T47D (cell line): ENCODE measurements at regions not wholly inside any gene's neighbourhood (a gene's known extent, or its start where the extent isn't known, plus 50 kb on each side); places are given as distances from the start of the nearest gene placed in this dataset.
"Not testable (repeated sequence)": the region's sequence is repeated elsewhere in the genome, so short reads cannot be mapped to it uniquely, and the experiment has no call there.

Source experiments
- DNase-seq, 2 experiments: peaks; one replicate each; pipeline versions ENCODE4 v3.0.0 to v3.0.0-alpha.2; 2011 to 2012; ENCODE audit warnings: low read depth in 1 of 2, low spot score in 1 of 2
- JUND ChIP-seq: IDR thresholded peaks from 2 replicates; pipeline ENCODE4 v1.6.1; 2012; ENCODE audit warnings: low read depth
- in situ Hi-C: cut with HindIII; loops from 2 replicates; pipeline ENCODE4 v1.10.0; 2016; ENCODE audit warnings: low sequenced_read_pairs, low pct_unique_long_range_greater_than_20kb

DNA sequence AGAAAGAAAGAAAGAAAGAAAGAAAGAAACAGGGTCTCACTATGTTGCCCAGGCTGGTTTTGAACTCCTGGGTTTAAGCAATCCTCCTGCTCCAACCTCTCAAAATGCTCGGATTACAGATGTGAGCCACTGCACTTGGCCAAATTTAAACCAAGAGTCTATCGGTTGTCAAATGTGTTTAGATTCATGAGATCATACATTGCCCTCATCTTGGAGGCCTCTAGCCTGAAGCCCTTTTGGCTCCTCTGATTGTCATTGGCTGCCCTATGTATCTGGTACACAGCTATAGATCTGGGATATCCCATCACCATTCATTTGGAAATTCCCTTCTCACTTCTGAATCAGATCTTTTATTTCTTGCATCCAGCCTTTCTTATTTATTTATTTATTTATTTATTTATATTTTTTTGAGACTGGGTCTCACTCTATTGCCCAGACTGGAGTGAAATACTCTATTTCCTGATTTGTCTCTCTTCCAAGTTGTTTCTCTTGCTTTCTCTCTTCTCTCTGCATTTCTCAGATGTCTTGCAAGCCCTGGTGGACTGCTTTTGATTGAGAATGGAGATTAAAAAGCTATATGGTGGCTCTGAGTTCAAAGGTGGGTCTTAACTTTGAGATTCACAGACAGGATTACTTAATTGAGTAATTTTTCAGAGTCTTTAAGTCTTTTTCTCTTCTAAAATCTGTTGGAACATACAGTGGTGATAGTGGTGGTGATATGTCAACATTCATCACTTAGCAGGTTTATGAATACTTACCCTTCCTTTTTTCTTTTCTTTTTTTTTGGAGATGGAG lies 121.9 kb downstream of the GJA1 start:
- in situ Hi-C loops: no loop called here
- no peak for DNase-seq
- no peak for TF ChIP-seq JUND

GRCh38 chr6:121559611-121560269 lies 124.3 kb downstream of the GJA1 start:
- no peak for TF ChIP-seq JUND
- in situ Hi-C loops: no loop called here
- DNase-seq: no peak

DNA sequence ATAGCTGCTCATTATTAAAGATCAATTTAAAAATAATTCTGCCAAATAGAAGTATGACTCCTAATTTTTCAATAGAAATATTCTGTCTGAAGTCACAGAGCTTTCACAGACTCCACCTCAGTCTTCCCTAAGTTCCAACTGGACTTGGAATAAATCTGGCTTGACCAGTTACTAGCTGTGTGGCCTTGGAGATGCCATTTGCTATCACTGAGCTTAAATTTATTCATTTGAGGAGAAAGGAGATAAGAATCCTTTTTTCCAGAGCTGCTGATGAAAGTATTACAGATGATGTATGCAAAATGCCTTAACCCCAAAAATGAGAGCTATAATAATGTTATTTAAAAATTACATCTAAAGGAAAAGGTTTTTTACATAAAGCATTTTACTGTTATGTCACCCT lies 125.0 kb downstream of the GJA1 start:
- in situ Hi-C loops: no loop called here
- TF ChIP-seq JUND: no peak
- DNase-seq: no peak

DNA sequence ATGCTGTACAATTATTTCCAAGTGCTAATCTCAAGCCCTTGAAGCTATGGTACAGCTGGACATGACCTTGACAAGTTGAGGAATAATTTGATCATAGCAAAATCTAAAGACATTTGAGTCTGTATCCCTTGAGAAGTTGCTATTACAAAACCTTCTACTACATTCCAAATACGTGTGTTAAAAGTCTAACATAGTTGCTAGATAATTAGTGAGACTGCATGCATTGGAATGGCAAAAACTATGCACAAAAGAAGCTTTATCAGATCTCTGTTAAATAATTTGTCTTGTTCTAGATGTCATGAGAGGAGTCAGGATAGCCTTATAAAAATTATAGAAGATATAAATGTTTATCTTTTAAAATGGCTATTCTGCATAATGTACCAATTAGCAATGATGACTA lies 127.8 kb downstream of the GJA1 start:
- no peak for TF ChIP-seq JUND
- DNase-seq: no peak
- in situ Hi-C loops: no loop called here

- in situ Hi-C loops, DNase-seq: not testable (repeated sequence)
Measured at GRCh38 chr6:121564529-121564928, 129.1 kb downstream of the GJA1 start.

- no peak for TF ChIP-seq JUND
- no peak for DNase-seq
- in situ Hi-C loops: no loop called here
Measured at GRCh38 chr6:121571455-121571854, 136.0 kb downstream of the GJA1 start.

DNA sequence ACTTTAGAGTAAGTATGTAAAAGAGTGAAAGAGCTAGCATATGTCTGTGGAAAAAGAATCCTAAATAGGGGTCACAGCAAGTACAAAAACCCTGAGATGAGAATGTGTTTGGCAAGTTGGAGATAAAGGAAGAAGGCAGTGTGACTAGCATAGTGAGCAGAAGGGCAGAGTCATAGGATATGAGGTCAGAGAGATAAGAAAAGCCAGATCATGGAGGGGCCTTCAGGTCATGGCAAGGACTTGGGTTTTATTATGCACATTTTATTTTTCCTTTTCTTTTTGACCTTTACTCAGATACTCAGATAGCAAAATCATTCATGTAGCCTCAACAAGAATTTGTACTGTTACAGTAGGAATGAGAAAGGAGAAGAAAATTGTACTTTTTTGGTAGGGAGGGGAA lies 138.0 kb downstream of the GJA1 start:
- no peak for DNase-seq
- TF ChIP-seq JUND: no peak
- in situ Hi-C loops: no loop called here

- in situ Hi-C loops: no loop called here
- no peak for TF ChIP-seq JUND
- no peak for DNase-seq
Measured at GRCh38 chr6:121578216-121578615, 142.8 kb downstream of the GJA1 start.

DNA sequence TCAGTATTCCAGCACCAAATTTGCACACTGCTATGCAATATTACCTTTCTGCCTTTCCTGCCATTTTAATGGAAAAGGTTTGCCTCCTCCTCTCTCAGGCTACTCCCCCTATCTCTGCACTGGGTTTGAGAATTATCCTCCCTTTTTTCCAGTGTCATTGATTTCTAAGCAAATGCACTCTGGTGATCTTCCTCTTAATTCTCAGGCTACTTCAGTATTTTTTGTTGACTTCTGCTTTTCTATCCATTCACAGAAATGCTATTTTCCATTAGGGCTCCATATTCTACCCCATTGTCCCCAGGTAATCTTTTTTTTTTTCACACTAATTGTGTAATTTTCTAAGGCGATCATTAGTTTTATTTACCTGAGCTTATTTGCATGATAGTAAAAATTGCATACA lies 144.0 kb downstream of the GJA1 start:
- TF ChIP-seq JUND: no peak
- in situ Hi-C loops: no loop called here
- no peak for DNase-seq

- DNase-seq: no peak
- in situ Hi-C loops: no loop called here
- no peak for TF ChIP-seq JUND
Measured at GRCh38 chr6:121581327-121581726, 145.9 kb downstream of the GJA1 start.

DNA sequence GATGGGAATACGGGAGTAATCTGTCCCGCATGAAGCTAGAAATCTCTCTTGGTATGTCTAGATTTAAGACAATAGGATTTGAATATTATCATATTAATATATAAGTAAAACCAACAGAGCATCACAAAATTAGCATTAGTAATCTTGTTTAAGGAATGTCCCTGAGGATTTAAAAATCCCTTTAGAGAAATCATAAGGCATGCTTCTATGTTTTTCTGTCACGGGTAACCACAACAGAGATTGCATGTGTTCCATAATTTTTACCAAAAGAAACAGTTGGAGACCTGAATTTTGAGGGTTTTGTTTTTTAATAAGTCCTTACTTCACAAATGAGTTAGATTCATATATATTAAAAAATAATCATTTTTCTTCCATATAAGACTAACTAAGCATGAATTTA lies 146.8 kb downstream of the GJA1 start:
- no peak for TF ChIP-seq JUND
- in situ Hi-C loops: no loop called here
- no peak for DNase-seq

DNA sequence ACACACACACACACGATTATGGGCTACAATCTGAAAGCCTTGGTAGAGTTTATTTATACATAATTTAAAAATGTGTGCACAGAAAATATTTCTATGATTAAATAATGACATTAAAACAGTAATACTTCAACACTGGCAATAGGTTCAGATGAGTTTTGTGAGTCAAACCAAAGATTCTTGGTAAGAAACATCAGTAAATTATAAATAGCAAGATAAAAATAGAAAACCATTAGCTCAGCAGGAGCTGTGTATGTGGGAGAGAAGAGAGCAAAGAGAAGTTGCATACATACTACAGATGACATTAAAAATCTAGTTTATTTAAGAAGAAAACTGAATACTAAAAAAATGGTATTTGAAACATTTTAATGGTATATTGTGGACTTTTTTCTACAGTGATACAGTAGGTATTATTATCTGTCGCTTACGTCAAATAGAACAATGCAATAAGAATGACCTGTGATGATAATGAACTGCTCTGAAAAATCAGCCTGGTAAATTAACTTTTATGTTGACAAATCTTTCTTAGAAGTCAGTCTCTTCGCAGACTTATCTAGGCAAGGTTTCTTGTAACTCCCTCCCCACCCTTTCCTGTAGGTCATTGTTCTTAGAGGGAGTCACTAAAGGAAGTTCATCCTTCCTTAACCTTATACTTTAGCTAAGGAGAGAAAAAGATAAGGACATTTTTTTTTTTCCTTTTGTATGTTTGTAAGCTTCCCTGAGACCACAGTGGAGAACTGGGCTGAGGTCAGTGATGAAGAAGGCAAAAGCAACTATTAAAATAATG lies 149.3 kb downstream of the GJA1 start:
- in situ Hi-C loops: no loop called here
- no peak for DNase-seq
- no peak for TF ChIP-seq JUND

GRCh38 chr6:121590438-121590837 lies 155.0 kb downstream of the GJA1 start:
- no peak for DNase-seq
- no peak for TF ChIP-seq JUND
- in situ Hi-C loops: no loop called here
